Lung microvascular endothelial cell (primary cell): ENCODE measurements at regions not wholly inside any gene's neighbourhood (a gene's known extent, or its start where the extent isn't known, plus 50 kb on each side); places are given as distances from the start of the nearest gene placed in this dataset.

Experiments
- DNase-seq, 2 donors: peaks; one replicate each; pipeline versions ENCODE4 v3.0.0 to v3.0.0-alpha.2; 2010; ENCODE audit warnings: low read depth in 2 of 2

- no peak for DNase-seq
These were observed 82.4 kb upstream of the ZIC3 start for GRCh38 chrX:137483554-137483953.

- no peak for DNase-seq
These were observed 83.8 kb upstream of the ZIC3 start for GRCh38 chrX:137482136-137482535.

GRCh38 chrX:137479386-137479785, 86.5 kb upstream of the ZIC3 start:
- no peak for DNase-seq

GRCh38 chrX:137441711-137442110, 124.2 kb upstream of the ZIC3 start:
- no peak for DNase-seq

- peak; percentile 4 to 17 for DNase-seq
These were observed 133.3 kb upstream of the ZIC3 start for GRCh38 chrX:137432609-137433008.

GRCh38 chrX:137431693-137432488, 134.0 kb upstream of the ZIC3 start:
- DNase-seq = no peak

GRCh38 chrX:137430984-137431475, 134.9 kb upstream of the ZIC3 start:
- DNase-seq = no peak

GRCh38 chrX:137430301-137430700, 135.6 kb upstream of the ZIC3 start:
- no peak for DNase-seq

- DNase-seq = no peak
These were observed 136.9 kb upstream of the ZIC3 start for GRCh38 chrX:137428766-137429591.

GRCh38 chrX:137428221-137428661, 137.7 kb upstream of the ZIC3 start:
- DNase-seq = no peak

- no peak for DNase-seq
These were observed 138.1 kb upstream of the ZIC3 start for GRCh38 chrX:137427816-137428215.

GRCh38 chrX:137427426-137427778, 138.5 kb upstream of the ZIC3 start:
- DNase-seq = no peak

GRCh38 chrX:137426695-137427425, 139.1 kb upstream of the ZIC3 start:
- no peak for DNase-seq

GRCh38 chrX:137425986-137426385, 139.9 kb upstream of the ZIC3 start:
- no peak for DNase-seq

GRCh38 chrX:137425273-137425902, 140.5 kb upstream of the ZIC3 start:
- no peak for DNase-seq

GRCh38 chrX:137424679-137425078, 141.2 kb upstream of the ZIC3 start:
- DNase-seq = no peak

GRCh38 chrX:137423241-137423640, 142.7 kb upstream of the ZIC3 start:
- DNase-seq = no peak

GRCh38 chrX:137418086-137418485, 147.8 kb upstream of the ZIC3 start:
- DNase-seq = no peak

- no peak for DNase-seq
These were observed 152.7 kb upstream of the ZIC3 start for GRCh38 chrX:137413190-137413589.

- no peak for DNase-seq
These were observed 160.3 kb upstream of the ZIC3 start for GRCh38 chrX:137405449-137406140.

- DNase-seq = no peak
These were observed 164.8 kb upstream of the ZIC3 start for GRCh38 chrX:137401092-137401491.
